ENCODE measurements at regions not wholly inside any gene's neighbourhood (a gene's known extent, or its start where the extent isn't known, plus 50 kb on each side); places are given as distances from the start of the nearest gene placed in this dataset.
"Not testable (repeated sequence)": the region's sequence is repeated elsewhere in the genome, so short reads cannot be mapped to it uniquely, and the experiment has no call there.

DNA sequence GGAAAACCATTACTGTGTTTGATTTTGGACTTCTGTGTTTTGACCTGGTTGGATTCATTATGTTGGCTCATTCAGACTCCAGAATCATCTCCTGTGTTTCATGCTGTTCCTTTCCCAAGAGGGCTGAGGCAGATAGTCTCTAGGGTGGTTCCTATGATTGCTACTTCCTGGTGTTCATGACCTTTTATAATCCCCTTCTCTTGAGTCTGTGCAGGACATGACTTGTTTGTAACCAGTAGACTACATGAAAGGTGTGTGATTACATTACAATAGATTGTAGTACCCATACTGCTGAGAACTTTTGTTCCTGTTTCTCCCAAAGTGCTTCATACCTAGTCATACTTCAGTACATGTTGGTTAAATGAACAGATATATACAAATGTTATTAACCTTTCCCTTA is 700.6 kb downstream of the METTL15 start:
- Histone ChIP-seq H3K36me3 (ENCODE audit: control insufficient read depth in 1 of 2, insufficient read depth in 2 of 2, low read length in 2 of 2) (no peaks in the 10 kb centered on the region), H3K4me3 (ENCODE audit: low read depth in 1 of 2, low read length in 2 of 2) (no peak overlapping the region), H3K4me1 (ENCODE audit: control insufficient read depth in 1 of 2, insufficient read depth in 2 of 2, low read length in 2 of 2) (no peaks in the 10 kb centered on the region), H3K27ac (ENCODE audit: low read length) (no peak overlapping the region), H3K9me3 (ENCODE audit: control insufficient read depth in 1 of 2, low read length in 2 of 2) (no peaks in the 10 kb centered on the region), H3K27me3 (ENCODE audit: low read depth, low read length) (no peaks in the 10 kb centered on the region)

DNA sequence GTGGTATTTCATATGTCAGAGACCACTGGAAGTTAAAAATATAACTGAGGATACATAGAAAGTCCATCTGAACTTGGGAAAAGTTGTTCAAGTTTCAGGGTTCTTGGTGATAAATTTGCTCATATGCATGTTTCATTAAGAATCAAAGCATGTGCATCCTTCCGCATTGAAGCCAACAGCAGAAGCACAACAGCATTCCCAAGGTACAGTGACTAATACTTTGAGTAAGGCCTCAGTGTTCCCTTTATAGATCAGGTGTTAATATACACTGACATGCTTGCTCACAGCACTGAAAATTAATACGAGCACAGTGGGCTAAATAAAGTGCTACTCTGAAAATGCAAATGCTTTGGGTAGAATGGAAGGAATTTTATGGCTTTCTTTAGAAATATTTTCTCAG is 691.1 kb downstream of the METTL15 start:
- no peaks in the 10 kb centered on the region for H3K36me3 ChIP-seq (ENCODE audit: control insufficient read depth in 1 of 2, insufficient read depth in 2 of 2, low read length in 2 of 2)
- no peak overlapping the region for H3K4me3 ChIP-seq (ENCODE audit: low read depth in 1 of 2, low read length in 2 of 2)
- no peaks in the 10 kb centered on the region for H3K4me1 ChIP-seq (ENCODE audit: control insufficient read depth in 1 of 2, insufficient read depth in 2 of 2, low read length in 2 of 2)
- H3K9me3 ChIP-seq (ENCODE audit: control insufficient read depth in 1 of 2, low read length in 2 of 2) = no peaks in the 10 kb centered on the region
- no peaks in the 10 kb centered on the region for H3K27me3 ChIP-seq (ENCODE audit: low read depth, low read length)
- no peak overlapping the region for H3K27ac ChIP-seq (ENCODE audit: low read length)

DNA sequence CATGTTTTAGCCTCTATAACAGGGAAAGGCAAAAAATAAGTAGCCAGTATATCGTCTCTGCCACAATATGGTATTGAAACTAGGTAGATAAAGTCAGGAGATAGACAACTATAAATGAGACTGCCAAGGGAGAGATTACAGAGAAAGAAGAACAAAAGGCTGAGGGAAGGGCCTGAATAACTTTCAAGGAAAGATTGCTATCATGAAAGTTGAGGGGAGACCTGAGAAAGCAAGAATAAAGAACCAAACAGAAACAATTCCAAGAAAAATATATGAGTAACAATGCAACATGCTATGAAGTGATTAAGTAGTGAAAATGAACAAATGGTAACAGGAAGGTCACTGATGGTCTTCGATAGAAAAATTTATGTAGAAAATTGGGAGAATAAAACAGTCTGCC is 690.1 kb downstream of the METTL15 start:
- no peaks in the 10 kb centered on the region for H3K9me3 ChIP-seq (ENCODE audit: control insufficient read depth in 1 of 2, low read length in 2 of 2)
- H3K36me3 ChIP-seq (ENCODE audit: control insufficient read depth in 1 of 2, insufficient read depth in 2 of 2, low read length in 2 of 2) = no peaks in the 10 kb centered on the region
- no peak overlapping the region for H3K27ac ChIP-seq (ENCODE audit: low read length)
- no peaks in the 10 kb centered on the region for H3K4me1 ChIP-seq (ENCODE audit: control insufficient read depth in 1 of 2, insufficient read depth in 2 of 2, low read length in 2 of 2)
- H3K27me3 ChIP-seq (ENCODE audit: low read depth, low read length) = no peaks in the 10 kb centered on the region
- no peak overlapping the region for H3K4me3 ChIP-seq (ENCODE audit: low read depth in 1 of 2, low read length in 2 of 2)

DNA sequence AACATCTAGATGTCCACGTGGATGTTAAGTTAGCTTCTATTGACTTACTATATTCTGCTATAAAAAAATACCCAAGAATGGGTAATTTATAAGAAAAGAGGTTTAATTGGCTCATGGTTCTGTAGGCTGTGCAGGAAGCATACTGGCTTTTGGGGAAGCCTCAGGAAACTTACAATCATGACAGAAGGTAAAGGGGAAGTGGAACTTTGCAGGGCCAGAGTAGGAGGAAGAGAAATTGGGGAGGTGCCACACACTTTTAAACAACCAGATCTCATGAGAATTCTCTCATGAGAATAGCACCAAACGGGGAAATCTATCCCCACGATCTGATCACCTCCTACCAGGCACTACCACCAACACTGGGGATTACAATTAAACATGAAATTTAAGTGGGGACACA is 689.3 kb downstream of the METTL15 start:
- H3K27me3 ChIP-seq (ENCODE audit: low read depth, low read length) = no peaks in the 10 kb centered on the region
- H3K36me3 ChIP-seq (ENCODE audit: control insufficient read depth in 1 of 2, insufficient read depth in 2 of 2, low read length in 2 of 2) = no peaks in the 10 kb centered on the region
- H3K4me1 ChIP-seq (ENCODE audit: control insufficient read depth in 1 of 2, insufficient read depth in 2 of 2, low read length in 2 of 2) = no peaks in the 10 kb centered on the region
- H3K27ac ChIP-seq (ENCODE audit: low read length) = no peak overlapping the region
- no peaks in the 10 kb centered on the region for H3K9me3 ChIP-seq (ENCODE audit: control insufficient read depth in 1 of 2, low read length in 2 of 2)
- H3K4me3 ChIP-seq (ENCODE audit: low read depth in 1 of 2, low read length in 2 of 2) = no peak overlapping the region

DNA sequence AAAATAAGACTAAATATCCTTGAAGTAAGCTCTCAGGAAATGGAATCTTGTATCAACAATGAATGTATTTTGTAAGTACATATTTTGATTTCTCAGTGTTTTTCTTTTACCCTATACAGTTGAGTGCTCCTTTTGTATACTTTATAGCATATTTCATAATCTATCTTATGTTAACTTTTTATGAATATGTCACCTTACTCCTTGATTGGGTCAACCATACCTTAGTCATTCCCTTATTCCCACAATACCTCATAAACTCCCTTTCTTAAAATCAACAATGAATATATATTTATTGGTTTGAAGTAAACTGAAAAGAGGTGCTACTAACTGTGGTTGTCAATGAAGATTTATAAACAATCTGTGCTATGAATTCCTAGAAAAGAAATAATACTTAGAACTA is 686.2 kb downstream of the METTL15 start:
- H3K9me3 ChIP-seq (ENCODE audit: control insufficient read depth in 1 of 2, low read length in 2 of 2) = no peaks in the 10 kb centered on the region
- H3K27ac ChIP-seq (ENCODE audit: low read length) = no peak overlapping the region
- H3K4me1 ChIP-seq (ENCODE audit: control insufficient read depth in 1 of 2, insufficient read depth in 2 of 2, low read length in 2 of 2) = no peaks in the 10 kb centered on the region
- no peak overlapping the region for H3K4me3 ChIP-seq (ENCODE audit: low read depth in 1 of 2, low read length in 2 of 2)
- H3K27me3 ChIP-seq (ENCODE audit: low read depth, low read length) = no peaks in the 10 kb centered on the region
- H3K36me3 ChIP-seq (ENCODE audit: control insufficient read depth in 1 of 2, insufficient read depth in 2 of 2, low read length in 2 of 2) = no peaks in the 10 kb centered on the region

DNA sequence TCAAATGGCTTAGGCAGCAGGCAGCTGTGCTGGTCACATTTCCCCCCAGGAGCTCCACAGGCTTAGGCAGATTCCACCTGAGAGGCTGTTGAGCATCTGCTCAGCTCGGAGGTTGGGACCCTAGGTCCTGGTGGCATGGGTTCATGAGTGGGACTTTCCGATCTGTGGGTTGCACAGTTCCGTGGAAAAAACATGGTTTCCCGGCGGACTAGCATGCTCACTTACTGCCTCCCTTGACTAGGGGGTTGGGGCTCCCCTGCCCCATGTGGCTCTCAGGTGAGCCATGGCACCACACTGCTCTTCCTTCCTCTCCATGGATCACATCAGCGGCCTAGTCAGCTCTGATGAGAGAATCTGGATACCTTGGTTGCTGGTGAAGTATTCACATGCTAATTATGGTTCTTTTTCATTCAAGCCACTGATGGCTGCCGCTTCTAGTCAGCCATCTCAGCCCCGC is 685.1 kb downstream of the METTL15 start:
- Histone ChIP-seq H3K27ac (ENCODE audit: low read length) (no peak overlapping the region), H3K9me3 (ENCODE audit: control insufficient read depth in 1 of 2, low read length in 2 of 2) (no peaks in the 10 kb centered on the region), H3K36me3 (ENCODE audit: control insufficient read depth in 1 of 2, insufficient read depth in 2 of 2, low read length in 2 of 2) (no peaks in the 10 kb centered on the region), H3K4me3 (ENCODE audit: low read depth in 1 of 2, low read length in 2 of 2) (no peak overlapping the region), H3K4me1 (ENCODE audit: control insufficient read depth in 1 of 2, insufficient read depth in 2 of 2, low read length in 2 of 2) (no peaks in the 10 kb centered on the region), H3K27me3 (ENCODE audit: low read depth, low read length) (no peaks in the 10 kb centered on the region)

DNA sequence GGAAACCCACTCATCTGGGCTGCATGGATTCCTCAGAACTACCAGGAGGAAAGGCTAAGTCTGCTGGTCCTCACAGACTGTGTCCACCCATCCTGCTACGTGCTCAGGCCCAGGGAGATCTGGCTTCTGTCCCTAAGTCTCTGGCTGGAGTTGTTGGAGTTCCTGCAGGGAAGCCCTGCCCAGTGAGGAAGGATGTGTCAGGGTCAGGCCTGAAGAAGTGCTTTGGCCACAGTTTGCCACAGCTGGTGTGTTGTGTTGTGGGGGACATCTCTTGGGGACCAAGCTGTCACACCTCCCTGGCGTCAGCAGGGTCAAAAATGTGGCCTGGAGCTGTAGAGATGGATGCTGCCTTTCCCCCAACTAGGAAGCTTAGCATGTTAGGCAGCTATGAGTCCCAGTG is 684.7 kb downstream of the METTL15 start:
- Histone ChIP-seq H3K36me3 (ENCODE audit: control insufficient read depth in 1 of 2, insufficient read depth in 2 of 2, low read length in 2 of 2) (no peaks in the 10 kb centered on the region), H3K4me1 (ENCODE audit: control insufficient read depth in 1 of 2, insufficient read depth in 2 of 2, low read length in 2 of 2) (no peaks in the 10 kb centered on the region), H3K4me3 (ENCODE audit: low read depth in 1 of 2, low read length in 2 of 2) (no peak overlapping the region), H3K27me3 (ENCODE audit: low read depth, low read length) (no peaks in the 10 kb centered on the region), H3K27ac (ENCODE audit: low read length) (no peak overlapping the region), H3K9me3 (ENCODE audit: control insufficient read depth in 1 of 2, low read length in 2 of 2) (no peaks in the 10 kb centered on the region)

DNA sequence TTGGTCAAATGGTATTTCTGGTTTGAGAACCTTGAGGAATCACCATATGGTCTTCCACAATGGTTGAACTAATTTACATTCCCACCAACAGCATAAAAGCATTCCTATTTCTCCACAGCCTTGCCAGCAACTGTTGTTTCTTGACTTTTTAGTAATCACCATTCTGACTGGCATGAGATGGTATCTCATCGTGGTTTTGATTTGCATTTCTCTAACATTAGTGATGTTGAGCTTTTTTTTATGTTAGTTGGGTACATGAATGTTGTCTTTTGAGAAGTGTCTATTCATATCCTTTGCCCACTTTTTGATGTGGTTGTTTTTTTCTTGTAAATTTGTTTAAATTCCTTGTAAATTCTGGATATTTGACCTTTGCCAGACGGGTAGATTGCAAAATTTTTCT is 679.7 kb downstream of the METTL15 start:
- not testable (repeated sequence) for H3K4me3 ChIP-seq (ENCODE audit: low read depth in 1 of 2, low read length in 2 of 2); H3K4me1 ChIP-seq (ENCODE audit: control insufficient read depth in 1 of 2, insufficient read depth in 2 of 2, low read length in 2 of 2); H3K27me3 ChIP-seq (ENCODE audit: low read depth, low read length); H3K9me3 ChIP-seq (ENCODE audit: control insufficient read depth in 1 of 2, low read length in 2 of 2); H3K27ac ChIP-seq (ENCODE audit: low read length); H3K36me3 ChIP-seq (ENCODE audit: control insufficient read depth in 1 of 2, insufficient read depth in 2 of 2, low read length in 2 of 2)

DNA sequence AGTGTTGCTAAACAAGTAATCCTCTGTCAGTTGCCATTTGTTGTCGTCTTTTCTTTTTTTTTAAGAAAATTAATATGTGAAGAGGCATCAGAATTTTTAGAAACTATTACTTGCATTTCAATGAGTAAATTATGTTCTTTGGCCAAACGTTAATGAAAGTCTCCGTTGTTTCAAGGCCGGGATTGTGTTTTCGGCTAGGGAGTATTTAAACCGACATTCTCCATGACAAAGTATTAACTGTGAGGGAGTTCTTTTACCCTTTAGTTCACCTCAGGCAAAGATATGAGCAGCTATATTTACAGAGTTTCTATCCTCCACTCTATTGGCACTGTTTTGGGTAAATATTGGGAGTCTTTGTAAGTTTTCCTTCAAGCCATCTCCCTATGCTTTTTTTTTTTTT is 668.9 kb downstream of the METTL15 start:
- Histone ChIP-seq H3K4me1 (ENCODE audit: control insufficient read depth in 1 of 2, insufficient read depth in 2 of 2, low read length in 2 of 2) (no peaks in the 10 kb centered on the region), H3K27me3 (ENCODE audit: low read depth, low read length) (no peaks in the 10 kb centered on the region)

DNA sequence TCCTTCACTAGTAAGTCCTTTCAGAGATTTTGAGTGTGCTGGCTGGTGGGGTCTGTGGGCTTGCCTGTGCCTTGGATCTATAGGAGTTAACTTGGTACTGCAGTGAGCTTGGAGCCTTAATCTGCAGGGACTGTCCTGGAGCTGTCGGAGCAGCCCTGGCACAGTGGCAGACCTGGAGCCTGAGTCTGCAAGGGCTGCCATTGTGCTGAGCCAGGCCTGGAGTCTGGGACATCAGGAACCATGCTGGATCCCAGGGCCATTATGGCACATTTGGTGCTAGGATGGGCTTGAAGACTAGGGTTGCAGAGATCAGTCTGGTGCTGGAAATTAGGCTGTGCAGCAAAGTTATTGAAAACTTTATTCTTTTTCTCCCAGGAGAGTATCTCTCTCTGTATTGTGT is 665.4 kb downstream of the METTL15 start:
- H3K36me3 ChIP-seq (ENCODE audit: control insufficient read depth in 1 of 2, insufficient read depth in 2 of 2, low read length in 2 of 2) = no peaks in the 10 kb centered on the region
- no peaks in the 10 kb centered on the region for H3K27me3 ChIP-seq (ENCODE audit: low read depth, low read length)
- peaks cover 3 to 14% of the 10 kb centered on the region in 2 donors for H3K9me3 ChIP-seq (ENCODE audit: control insufficient read depth in 1 of 2, low read length in 2 of 2)
- no peaks in the 10 kb centered on the region for H3K4me1 ChIP-seq (ENCODE audit: control insufficient read depth in 1 of 2, insufficient read depth in 2 of 2, low read length in 2 of 2)
- H3K4me3 ChIP-seq (ENCODE audit: low read depth in 1 of 2, low read length in 2 of 2) = no peak overlapping the region
- H3K27ac ChIP-seq (ENCODE audit: low read length) = no peak overlapping the region

More for the DNA sequence above, 668.9 kb downstream of the METTL15 start:
- Histone ChIP-seq H3K36me3 (ENCODE audit: control insufficient read depth in 1 of 2, insufficient read depth in 2 of 2, low read length in 2 of 2) (no peaks in the 10 kb centered on the region), H3K4me3 (ENCODE audit: low read depth in 1 of 2, low read length in 2 of 2) (no peak overlapping the region), H3K9me3 (ENCODE audit: control insufficient read depth in 1 of 2, low read length in 2 of 2) (peaks cover 3 to 19% of the 10 kb centered on the region in 2 donors), H3K27ac (ENCODE audit: low read length) (no peak overlapping the region)

DNA sequence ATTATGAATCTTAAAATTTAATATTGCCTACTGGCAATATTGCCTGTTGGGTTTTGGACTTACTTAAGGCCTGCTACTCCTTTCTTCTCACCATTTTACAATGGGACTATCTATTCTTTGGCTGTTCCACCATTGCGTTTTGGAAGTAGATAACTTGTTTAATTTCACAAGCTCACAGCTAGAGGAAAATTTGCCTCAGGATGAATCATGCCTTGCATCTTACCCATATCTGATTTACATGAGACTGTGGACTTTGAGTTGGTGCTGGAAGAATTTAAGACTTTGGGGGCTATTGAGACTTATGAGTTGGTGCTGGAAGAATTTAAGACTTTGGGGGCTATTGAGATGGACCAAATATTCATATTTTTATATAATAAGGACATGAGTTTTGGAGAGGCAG is 662.6 kb downstream of the METTL15 start:
- Histone ChIP-seq H3K36me3 (ENCODE audit: control insufficient read depth in 1 of 2, insufficient read depth in 2 of 2, low read length in 2 of 2) (no peaks in the 10 kb centered on the region), H3K27me3 (ENCODE audit: low read depth, low read length) (no peaks in the 10 kb centered on the region), H3K9me3 (ENCODE audit: control insufficient read depth in 1 of 2, low read length in 2 of 2) (peaks cover 3 to 12% of the 10 kb centered on the region in 2 donors), H3K4me1 (ENCODE audit: control insufficient read depth in 1 of 2, insufficient read depth in 2 of 2, low read length in 2 of 2) (no peaks in the 10 kb centered on the region), H3K4me3 (ENCODE audit: low read depth in 1 of 2, low read length in 2 of 2) (no peak overlapping the region), H3K27ac (ENCODE audit: low read length) (no peak overlapping the region)

DNA sequence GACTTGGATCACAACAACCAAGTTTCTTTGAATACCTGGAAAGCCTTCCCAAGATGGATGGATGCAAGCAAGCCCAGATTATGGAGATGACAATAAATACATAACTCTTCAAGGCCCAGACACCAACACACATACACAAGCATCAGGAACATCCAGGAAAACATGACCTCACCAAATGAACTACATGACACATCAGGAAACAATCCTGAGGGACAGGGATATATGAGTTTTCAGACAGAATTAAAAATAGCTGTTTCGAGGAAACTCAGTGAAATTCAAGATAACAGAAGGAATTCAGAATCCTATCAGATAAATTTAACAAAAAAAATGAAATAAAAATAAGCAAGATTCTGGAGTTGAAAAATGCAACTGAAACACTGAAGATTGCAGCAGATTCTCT is 659.4 kb downstream of the METTL15 start:
- Histone ChIP-seq H3K27ac (ENCODE audit: low read length) (no peak overlapping the region), H3K4me1 (ENCODE audit: control insufficient read depth in 1 of 2, insufficient read depth in 2 of 2, low read length in 2 of 2) (no peaks in the 10 kb centered on the region), H3K36me3 (ENCODE audit: control insufficient read depth in 1 of 2, insufficient read depth in 2 of 2, low read length in 2 of 2) (no peaks in the 10 kb centered on the region), H3K4me3 (ENCODE audit: low read depth in 1 of 2, low read length in 2 of 2) (no peak overlapping the region), H3K9me3 (ENCODE audit: control insufficient read depth in 1 of 2, low read length in 2 of 2) (peaks cover 0 to 6% of the 10 kb centered on the region in 2 donors), H3K27me3 (ENCODE audit: low read depth, low read length) (no peaks in the 10 kb centered on the region)
